GM12891 (cell line): ENCODE measurements at regions not wholly inside any gene's neighbourhood (a gene's known extent, or its start where the extent isn't known, plus 50 kb on each side); places are given as distances from the start of the nearest gene placed in this dataset.
"Not testable (repeated sequence)": the region's sequence is repeated elsewhere in the genome, so short reads cannot be mapped to it uniquely, and the experiment has no call there.

Source experiments
- DNase-seq: peaks from one replicate; pipeline ENCODE4 v3.0.0; 2011; ENCODE audit warnings: low spot score; ENCODE audit not compliant: insufficient read length
- FAIRE-seq: peaks from 2 replicates; lab custom pipeline; 2011; peaks lifted over from hg19 to GRCh38; lab: Jason Lieb, UNC
- PAX5 ChIP-seq: IDR thresholded peaks from 2 replicates; pipeline ENCODE4 v1.6.1; 2011; ENCODE audit warnings: low read length, moderate library complexity, mild to moderate bottlenecking; ENCODE audit not compliant: insufficient read depth, severe bottlenecking
- POLR2A ChIP-seq: IDR thresholded peaks from 2 replicates; pipeline ENCODE4 v1.6.1; 2011; ENCODE audit warnings: low read depth, low read length, control low read depth
- POLR2AphosphoS5 ChIP-seq: IDR thresholded peaks from 2 replicates; pipeline ENCODE4 v1.6.1; 2011; ENCODE audit warnings: low read depth, low read length, control low read depth
- POU2F2 ChIP-seq: IDR thresholded peaks from 2 replicates; pipeline ENCODE4 v1.6.1; 2011; ENCODE audit warnings: low read depth, mild to moderate bottlenecking, control low read depth, low read length, moderate library complexity
- SPI1 ChIP-seq: IDR thresholded peaks from 2 replicates; pipeline ENCODE4 v1.6.1; 2011; ENCODE audit warnings: low read depth, low read length, control low read depth
- TAF1 ChIP-seq: IDR thresholded peaks from 2 replicates; pipeline ENCODE4 v1.6.1; 2011; ENCODE audit warnings: low read depth, low read length, control low read depth

DNA sequence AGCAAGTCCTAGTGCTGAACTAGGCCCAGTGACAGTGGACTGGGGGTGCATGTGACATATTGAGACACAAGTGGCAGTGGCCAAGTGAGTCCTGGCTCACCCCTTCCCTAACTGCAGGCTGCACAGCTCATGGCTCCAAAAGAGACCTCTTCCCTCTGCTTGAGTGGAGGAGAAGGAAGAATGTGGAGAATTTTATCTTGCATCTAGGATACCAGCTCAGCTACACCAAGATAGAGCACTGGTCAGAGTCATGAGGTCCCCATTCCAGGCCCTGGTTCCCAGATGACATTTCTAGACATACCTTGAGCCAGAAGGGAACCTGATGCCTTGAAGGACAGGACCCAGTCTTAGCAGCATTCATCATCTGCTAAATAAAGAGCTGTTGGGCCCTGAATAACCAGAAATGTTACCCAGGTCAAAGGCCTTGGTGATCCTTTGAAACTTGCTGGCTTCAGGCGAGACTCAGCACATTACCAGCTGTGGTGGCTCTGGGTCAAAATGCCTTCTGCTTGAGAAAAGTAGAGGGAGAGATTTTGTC, 114.5 kb downstream of the CDC14C start:
- FAIRE-seq (no peak), DNase-seq (no peak)
- TF ChIP-seq POLR2AphosphoS5, result no peak
- no peak for TF ChIP-seq POU2F2
- TF ChIP-seq TAF1, result no peak
- no peak for TF ChIP-seq PAX5
- TF ChIP-seq POLR2A, result no peak
- no peak for TF ChIP-seq SPI1

DNA sequence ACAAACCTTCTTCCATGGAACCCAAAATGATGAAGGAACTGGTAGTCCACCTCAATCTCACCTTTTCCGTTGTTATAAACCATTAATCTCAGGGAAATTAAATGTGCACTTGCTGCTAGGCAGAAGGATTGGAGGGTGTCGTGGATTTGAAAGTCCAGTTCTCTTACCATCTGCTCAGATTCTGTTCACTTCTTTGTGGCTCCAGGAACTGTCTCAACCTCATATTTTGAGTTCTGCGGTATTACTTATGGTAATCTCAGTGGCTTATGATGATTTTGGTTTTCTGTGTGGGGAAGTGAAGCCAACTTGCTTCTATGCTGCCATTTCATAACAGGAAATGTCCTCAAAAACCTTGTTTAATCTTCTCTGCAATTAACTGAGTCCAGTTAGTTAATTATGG, 136.4 kb downstream of the CDC14C start:
- no peak for TF ChIP-seq POU2F2
- no peak for TF ChIP-seq POLR2AphosphoS5
- TF ChIP-seq PAX5, result no peak
- no peak for TF ChIP-seq SPI1
- no peak for TF ChIP-seq TAF1
- TF ChIP-seq POLR2A, result no peak
- FAIRE-seq (no peak), DNase-seq (no peak)

DNA sequence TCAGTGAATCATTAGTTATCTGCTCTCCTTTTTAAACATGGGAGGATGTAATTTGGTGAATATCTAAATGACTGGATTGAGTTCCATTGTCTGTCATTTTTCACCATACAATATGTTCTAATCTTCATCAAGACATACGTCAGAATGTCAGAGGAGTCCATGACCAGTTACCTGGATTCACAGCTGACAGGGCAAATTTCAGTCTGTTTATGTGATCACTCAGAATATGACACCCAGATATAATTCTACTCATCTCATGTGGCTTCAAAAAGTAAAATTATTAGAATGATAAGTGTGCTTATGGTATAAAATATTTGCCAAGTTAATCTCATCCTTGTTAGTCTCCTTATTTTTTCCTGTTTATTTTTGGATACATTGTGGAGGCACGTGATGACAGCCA, 150.2 kb downstream of the CDC14C start:
- DNase-seq (no peak), FAIRE-seq (no peak)
- TF ChIP-seq POLR2AphosphoS5 (no peak), TAF1 (no peak), POLR2A (no peak), POU2F2 (no peak), SPI1 (no peak), PAX5 (no peak)

DNA sequence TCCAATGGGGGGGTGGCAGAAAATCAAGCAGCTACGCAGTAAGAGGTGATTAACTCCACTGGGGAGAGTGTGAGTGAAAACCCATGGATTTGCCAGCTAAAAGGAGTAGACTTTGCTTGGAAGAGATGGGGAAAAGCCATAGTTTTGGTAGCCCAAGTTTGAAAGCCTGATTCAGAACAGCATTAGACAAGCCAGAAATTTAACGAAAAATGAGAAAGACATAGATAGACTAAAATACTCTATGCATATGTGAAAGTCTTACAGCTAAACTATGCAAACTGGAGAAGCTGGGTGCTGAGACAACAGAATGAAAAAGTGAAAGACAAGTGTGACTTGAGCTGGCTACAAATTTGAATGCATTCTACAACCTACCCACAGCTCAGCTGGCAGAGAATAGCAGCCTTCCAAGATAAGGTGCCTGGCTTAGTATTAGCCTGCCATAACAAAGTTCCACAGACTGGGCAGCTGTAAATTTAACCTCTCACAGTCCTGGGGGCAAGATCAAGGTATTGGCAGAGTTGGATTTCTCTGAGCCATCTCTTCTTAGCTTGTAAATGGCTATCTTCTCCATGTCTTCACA, 156.6 kb downstream of the CDC14C start:
- DNase-seq (no peak), FAIRE-seq (no peak)
- TF ChIP-seq TAF1, result no peak

DNA sequence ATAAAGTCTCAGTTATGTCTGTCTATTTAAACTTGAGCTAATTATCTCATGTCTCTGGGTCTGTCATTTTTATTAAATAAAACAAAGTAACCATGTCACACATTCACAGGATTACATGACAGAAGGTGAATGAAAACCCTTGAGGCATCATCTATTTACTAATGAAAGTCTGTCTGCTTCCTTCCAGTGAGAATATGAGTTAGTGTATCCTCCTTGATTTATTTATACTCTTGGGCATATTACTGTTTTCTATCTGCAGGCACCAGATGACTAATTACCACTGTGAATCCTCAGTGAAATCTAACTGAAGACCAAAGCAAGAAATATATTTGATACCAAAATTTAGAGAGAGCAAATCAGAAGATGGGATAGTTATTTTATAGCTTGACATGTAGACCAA, 163.7 kb downstream of the CDC14C start:
- no peak for DNase-seq
- TF ChIP-seq POLR2AphosphoS5, result no peak
- TF ChIP-seq POLR2A, result no peak
- TF ChIP-seq SPI1, result no peak
- TF ChIP-seq POU2F2, result no peak
- no peak for TF ChIP-seq TAF1
- no peak for TF ChIP-seq PAX5
- FAIRE-seq, result no peak

DNA sequence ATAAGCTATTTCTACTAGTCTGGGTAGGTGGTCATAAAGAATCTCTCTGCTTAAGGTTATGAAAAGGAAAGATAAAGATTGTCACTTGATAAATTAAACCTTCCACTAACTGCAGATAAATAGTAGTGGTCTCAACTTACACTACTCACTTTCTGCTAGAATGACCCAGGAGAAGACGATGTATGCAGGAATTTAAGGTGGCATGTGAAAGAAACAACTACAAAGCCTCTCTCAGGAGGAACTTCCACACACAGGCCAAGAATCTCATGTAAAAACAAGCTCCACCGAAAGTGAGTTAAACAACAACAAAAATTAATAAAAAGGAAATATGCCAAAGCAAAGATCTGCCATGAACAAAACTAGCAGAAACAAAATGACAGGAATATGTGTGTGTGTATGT, 165.4 kb downstream of the CDC14C start:
- TF ChIP-seq PAX5 (no peak), POLR2AphosphoS5 (no peak), POLR2A (no peak), SPI1 (no peak), TAF1 (no peak), POU2F2 (no peak)
- FAIRE-seq, result no peak
- DNase-seq, result no peak

DNA sequence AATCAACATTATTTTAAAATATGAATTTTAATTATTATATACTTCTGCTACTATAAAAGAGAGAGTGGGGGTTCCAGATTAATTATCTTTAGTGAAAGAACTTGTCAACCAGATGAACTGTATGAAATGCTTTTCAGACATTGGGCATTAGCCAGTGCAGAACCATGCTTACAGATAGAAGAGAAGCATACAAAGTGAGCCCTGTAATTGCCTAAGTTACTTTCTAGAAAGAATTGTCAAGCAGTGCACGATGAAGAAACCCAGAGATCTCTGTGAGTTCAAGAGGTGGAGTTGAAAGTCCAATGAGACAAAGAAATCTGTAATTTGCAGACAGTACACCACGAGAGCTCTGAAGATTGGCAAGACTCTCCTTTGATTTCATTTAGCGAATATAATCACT, 166.7 kb downstream of the CDC14C start:
- DNase-seq, result no peak
- no peak for FAIRE-seq
- TF ChIP-seq POU2F2 (no peak), SPI1 (no peak), POLR2A (no peak)

DNA sequence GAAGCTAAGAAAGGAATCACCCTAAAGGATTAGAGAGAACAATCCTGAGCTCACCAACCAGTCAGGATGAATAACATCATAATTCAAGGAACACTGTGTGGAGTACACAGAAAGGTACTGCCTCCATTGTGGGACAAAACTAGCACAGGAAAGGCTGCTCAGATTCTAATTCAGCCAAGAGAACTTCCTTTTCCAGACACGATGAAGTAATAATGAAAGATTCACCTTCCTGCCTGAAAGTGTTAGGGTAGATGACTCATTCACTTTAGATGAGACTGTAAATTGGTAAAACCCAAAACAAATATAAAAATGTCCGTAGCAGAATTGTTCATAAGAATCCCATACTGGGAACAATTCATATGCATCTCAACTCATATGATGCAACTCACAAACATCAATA, 167.2 kb downstream of the CDC14C start:
- DNase-seq (no peak), FAIRE-seq (no peak)
- TF ChIP-seq SPI1, result no peak
- TF ChIP-seq POLR2A, result no peak
- no peak for TF ChIP-seq POU2F2
- no peak for TF ChIP-seq TAF1
- TF ChIP-seq PAX5, result no peak
- TF ChIP-seq POLR2AphosphoS5, result no peak

DNA sequence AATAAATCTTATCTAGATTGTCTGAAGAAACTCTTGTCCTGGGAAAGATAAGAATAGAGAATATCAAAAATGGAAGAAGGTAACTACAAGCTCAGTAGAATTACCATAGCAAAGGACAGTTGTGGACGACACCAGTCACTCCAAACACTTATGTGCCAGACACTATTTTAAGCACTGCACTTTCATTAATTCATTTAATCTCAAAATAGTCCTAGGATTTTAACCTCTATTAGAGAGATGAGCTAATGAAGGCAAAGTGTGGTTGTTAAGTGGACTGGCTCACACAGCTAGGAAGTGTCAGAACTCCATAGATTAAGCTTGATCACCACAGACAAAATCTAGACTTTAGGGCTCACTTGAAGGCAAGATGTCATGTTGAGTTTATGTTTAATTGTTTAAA, 168.9 kb downstream of the CDC14C start:
- TF ChIP-seq SPI1, result no peak
- FAIRE-seq (no peak), DNase-seq (no peak)

DNA sequence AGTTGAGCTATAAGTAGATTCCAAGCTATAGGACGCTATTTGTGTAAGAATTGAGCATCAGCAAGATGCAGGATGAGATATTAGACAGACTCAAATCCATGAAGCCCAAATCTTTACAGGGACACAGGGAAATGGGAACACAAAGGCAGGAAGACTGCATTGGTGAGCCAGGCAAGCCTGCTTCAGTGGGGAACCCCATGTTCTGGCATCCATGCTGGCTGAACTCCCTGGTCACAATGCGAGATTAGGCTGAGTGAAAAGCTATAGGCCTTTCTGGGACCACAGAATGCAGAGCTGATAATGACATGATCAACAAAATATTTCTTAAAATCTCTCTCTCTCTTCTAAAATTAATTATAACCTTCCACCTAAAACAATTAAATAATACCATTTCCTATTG, 170.5 kb downstream of the CDC14C start:
- DNase-seq (no peak), FAIRE-seq (no peak)
- no peak for TF ChIP-seq POU2F2
- no peak for TF ChIP-seq PAX5
- no peak for TF ChIP-seq POLR2A
- TF ChIP-seq SPI1, result no peak
- no peak for TF ChIP-seq POLR2AphosphoS5
- TF ChIP-seq TAF1, result no peak

DNA sequence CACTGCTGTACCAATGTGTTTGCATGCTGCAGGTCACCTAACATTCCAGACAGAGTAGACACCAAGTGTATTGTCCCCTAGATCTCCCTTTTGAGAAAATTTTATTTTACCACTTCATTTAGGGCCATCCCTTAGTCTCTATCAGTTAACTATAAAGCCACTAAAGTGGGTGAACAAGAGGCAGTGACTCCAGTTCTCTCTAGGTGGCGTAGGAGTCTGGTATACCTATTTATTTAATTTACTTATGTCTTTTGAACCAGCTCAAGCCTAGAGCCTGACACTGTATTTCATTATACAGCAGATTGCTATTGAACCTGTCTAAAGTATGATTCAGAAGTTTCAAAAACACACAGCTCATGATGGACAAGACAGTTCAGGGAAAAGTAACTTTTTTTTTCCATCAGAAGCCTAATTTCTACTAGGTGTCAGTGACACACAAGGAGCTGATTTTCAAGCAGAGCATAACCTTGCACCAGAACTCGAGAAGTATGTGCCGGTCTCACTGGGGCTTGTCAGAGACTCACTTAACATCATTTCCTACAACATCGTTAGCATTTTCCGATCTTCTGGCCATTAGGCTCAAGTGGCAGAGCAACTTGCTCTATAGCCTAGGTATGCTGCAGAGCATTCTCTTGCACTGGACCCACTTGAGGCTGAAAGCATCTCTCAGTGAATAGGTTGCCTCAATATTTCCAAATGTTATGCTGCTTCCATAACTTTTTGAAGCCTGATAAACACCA, 175.4 kb downstream of the CDC14C start:
- TF ChIP-seq POLR2A, result no peak
- no peak for TF ChIP-seq TAF1
- no peak for TF ChIP-seq SPI1
- TF ChIP-seq POLR2AphosphoS5, result no peak
- no peak for TF ChIP-seq POU2F2
- TF ChIP-seq PAX5, result no peak
- FAIRE-seq, result no peak
- DNase-seq, result no peak

DNA sequence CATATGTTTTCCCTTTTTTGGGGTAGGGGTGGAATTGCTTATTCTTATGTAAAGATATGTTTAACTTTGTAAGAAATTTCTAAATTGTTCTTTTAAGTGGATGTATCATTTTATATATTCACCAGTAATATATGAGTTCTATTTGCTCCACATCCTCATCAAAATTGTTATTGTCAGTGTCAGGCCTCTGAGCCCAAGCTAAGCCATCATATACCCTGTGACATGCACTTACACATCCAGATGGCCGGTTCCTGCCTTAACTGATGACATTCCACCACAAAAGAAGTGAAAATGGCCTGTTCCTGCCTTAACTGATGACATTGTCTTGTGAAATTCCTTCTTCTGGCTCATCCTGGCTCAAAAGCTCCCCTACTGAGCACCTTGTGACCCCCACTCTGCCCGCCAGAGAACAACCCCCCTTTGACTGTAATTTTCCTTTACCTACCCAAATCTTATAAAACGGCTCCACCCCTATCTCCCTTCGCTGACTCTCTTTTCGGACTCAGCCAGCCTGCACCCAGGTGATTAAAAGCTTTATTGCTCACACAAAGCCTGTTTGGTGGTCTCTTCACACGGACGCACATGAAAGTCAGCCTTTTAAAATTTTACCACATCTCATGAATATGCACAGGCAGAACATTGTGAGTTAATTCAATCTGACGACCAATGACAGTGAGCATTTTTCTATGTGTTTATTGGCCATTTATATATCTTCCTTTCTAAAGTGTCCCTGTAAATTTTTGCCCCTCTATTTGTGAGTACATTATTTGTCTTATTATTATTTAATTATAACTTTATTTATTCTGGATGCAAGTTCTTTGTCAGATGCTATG, 176.8 kb downstream of the CDC14C start:
- DNase-seq, FAIRE-seq: not testable (repeated sequence)
